DOHH2 (cell line): ENCODE measurements at regions not wholly inside any gene's neighbourhood (a gene's known extent, or its start where the extent isn't known, plus 50 kb on each side); places are given as distances from the start of the nearest gene placed in this dataset.

ENCODE experiments used
- H3F3A ChIP-seq: fragments of 200-600 bp; sonication (generic), shearing (Covaris generic); 2 replicates; pipeline ENCODE4 v1.6.0; 2016; ENCODE audit warnings: antibody characterized with exemption, mild to moderate bottlenecking; ENCODE audit not compliant: control insufficient read depth, insufficient read depth
- H3K27ac ChIP-seq: fragments of 200-600 bp; sonication (generic); 2 replicates; pipeline ENCODE4 v1.5.1; 2014; ENCODE audit warnings: low read depth, mild to moderate bottlenecking, low read length, moderate library complexity
- H3K27me3 ChIP-seq: fragments of 200-600 bp; sonication (generic); 2 replicates; pipeline ENCODE4 v1.6.1; 2014; ENCODE audit warnings: mild to moderate bottlenecking, low read length, mixed read lengths; ENCODE audit not compliant: control insufficient read depth
- H3K36me3 ChIP-seq: fragments of 200-600 bp; sonication (generic); 2 replicates; pipeline ENCODE4 v1.6.1; 2014; ENCODE audit warnings: mild to moderate bottlenecking, low read length, moderate library complexity, mixed read lengths; ENCODE audit not compliant: control insufficient read depth
- H3K4me1 ChIP-seq: fragments of 200-600 bp; sonication (generic); 2 replicates; pipeline ENCODE4 v1.6.1; 2014; ENCODE audit warnings: mild to moderate bottlenecking, low read length, mixed read lengths; ENCODE audit not compliant: control insufficient read depth
- H3K4me2 ChIP-seq: fragments of 200-600 bp; sonication (generic); 2 replicates; pipeline ENCODE4 v1.6.0; 2014; ENCODE audit warnings: mild to moderate bottlenecking, low read length, moderate library complexity
- H3K4me3 ChIP-seq: fragments of 200-600 bp; sonication (generic); 2 replicates; pipeline ENCODE4 v1.5.1; 2014; ENCODE audit warnings: mild to moderate bottlenecking, low read length, mixed read lengths
- H3K79me2 ChIP-seq: fragments of 200-600 bp; sonication (generic); 2 replicates; pipeline ENCODE4 v1.6.1; 2014; ENCODE audit warnings: mild to moderate bottlenecking, low read length, mixed read lengths; ENCODE audit not compliant: control insufficient read depth
- H3K9me2 ChIP-seq: fragments of 200-600 bp; sonication (generic); replicated peaks from 2 replicates; pipeline ENCODE4 v1.6.1; 2014; ENCODE audit warnings: mild to moderate bottlenecking, low read length, mixed read lengths; ENCODE audit not compliant: control insufficient read depth
- H3K9me3 ChIP-seq: fragments of 200-600 bp; sonication (generic); 2 replicates; pipeline ENCODE4 v1.6.1; 2014; ENCODE audit warnings: antibody characterized with exemption, low read length, mixed read lengths; ENCODE audit not compliant: control insufficient read depth, insufficient read depth
- H4K20me1 ChIP-seq: fragments of 200-600 bp; sonication (generic); 2 replicates; pipeline ENCODE4 v1.6.0; 2014; ENCODE audit warnings: low read depth, mild to moderate bottlenecking, antibody characterized with exemption, low read length, moderate library complexity; ENCODE audit not compliant: control insufficient read depth, insufficient read depth
- EZH2phosphoT487 ChIP-seq: fragments of 200-600 bp; sonication (generic); IDR thresholded peaks from 2 replicates; pipeline ENCODE4 v1.6.1; 2017; ENCODE audit warnings: borderline replicate concordance, mild to moderate bottlenecking, antibody characterized with exemption, low read length, moderate library complexity, mixed read lengths
- TF ChIP-seq, protein P1 (sequence below): fragments of 200-600 bp; sonication (generic); IDR thresholded peaks from one replicate; pipeline ENCODE4 v1.5.1; 2014; ENCODE audit warnings: antibody characterized with exemption, mild to moderate bottlenecking, low read depth, low read length; ENCODE audit not compliant: poor library complexity, severe bottlenecking

GRCh38 chr17:15122857-15123256, 142.3 kb downstream of the PMP22 start:
- no peak overlapping the region for H3K4me2 ChIP-seq

DNA sequence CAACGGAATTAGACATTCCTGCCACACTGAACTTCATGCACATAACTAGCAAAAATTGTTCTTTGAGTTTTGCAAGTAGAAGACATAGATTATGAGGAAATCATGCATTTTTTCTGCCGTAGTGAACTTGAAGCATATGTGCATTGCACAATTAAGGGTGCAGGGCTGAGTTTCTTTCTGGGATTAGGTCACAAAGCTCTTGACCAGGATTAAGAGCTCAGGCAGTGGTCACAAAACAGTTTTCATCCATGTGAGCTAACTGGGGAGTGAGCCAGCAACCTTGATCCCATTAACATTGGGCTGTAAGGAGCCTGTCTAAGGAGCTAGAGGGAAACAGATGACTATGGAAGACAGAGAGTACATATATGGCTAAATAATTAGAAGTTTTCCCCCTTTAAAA, 143.7 kb downstream of the PMP22 start:
- H3K4me1 ChIP-seq, result no peaks in the 10 kb centered on the region

More at GRCh38 chr17:15122857-15123256, 142.3 kb downstream of the PMP22 start:
- no peaks in the 10 kb centered on the region for H3K79me2 ChIP-seq
- TF ChIP-seq EZH2phosphoT487, result no peak
- TF ChIP-seq, protein P1, sequence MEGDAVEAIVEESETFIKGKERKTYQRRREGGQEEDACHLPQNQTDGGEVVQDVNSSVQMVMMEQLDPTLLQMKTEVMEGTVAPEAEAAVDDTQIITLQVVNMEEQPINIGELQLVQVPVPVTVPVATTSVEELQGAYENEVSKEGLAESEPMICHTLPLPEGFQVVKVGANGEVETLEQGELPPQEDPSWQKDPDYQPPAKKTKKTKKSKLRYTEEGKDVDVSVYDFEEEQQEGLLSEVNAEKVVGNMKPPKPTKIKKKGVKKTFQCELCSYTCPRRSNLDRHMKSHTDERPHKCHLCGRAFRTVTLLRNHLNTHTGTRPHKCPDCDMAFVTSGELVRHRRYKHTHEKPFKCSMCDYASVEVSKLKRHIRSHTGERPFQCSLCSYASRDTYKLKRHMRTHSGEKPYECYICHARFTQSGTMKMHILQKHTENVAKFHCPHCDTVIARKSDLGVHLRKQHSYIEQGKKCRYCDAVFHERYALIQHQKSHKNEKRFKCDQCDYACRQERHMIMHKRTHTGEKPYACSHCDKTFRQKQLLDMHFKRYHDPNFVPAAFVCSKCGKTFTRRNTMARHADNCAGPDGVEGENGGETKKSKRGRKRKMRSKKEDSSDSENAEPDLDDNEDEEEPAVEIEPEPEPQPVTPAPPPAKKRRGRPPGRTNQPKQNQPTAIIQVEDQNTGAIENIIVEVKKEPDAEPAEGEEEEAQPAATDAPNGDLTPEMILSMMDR, result no peak
- no peaks in the 10 kb centered on the region for H3K27me3 ChIP-seq
- no peaks in the 10 kb centered on the region for H3K4me1 ChIP-seq
- H3K4me3 ChIP-seq, result no peak overlapping the region
- H3K27ac ChIP-seq, result no peak overlapping the region
- no peaks in the 10 kb centered on the region for H3F3A ChIP-seq
- H3K9me3 ChIP-seq, result no peaks in the 10 kb centered on the region; the same call in 1 of the 2 replicates
- no peaks in the 10 kb centered on the region for H3K36me3 ChIP-seq
- no peaks in the 10 kb centered on the region for H3K9me2 ChIP-seq
- no peaks in the 10 kb centered on the region for H4K20me1 ChIP-seq

GRCh38 chr17:15119968-15120367, 145.2 kb downstream of the PMP22 start:
- H3K4me1 ChIP-seq, result no peaks in the 10 kb centered on the region

More for the DNA sequence above, 143.7 kb downstream of the PMP22 start:
- Histone ChIP-seq H3K9me3 (no peaks in the 10 kb centered on the region; the same call in 1 of the 2 replicates), H3K27me3 (no peaks in the 10 kb centered on the region), H3K4me3 (no peak overlapping the region), H3K79me2 (no peaks in the 10 kb centered on the region), H3F3A (no peaks in the 10 kb centered on the region), H3K36me3 (no peaks in the 10 kb centered on the region), H3K9me2 (no peaks in the 10 kb centered on the region), H3K4me2 (no peak overlapping the region), H3K27ac (no peak overlapping the region), H4K20me1 (no peaks in the 10 kb centered on the region)
- no peak for TF ChIP-seq EZH2phosphoT487
- TF ChIP-seq, protein P1, result no peak

More at GRCh38 chr17:15119968-15120367, 145.2 kb downstream of the PMP22 start:
- Histone ChIP-seq H3K79me2 (no peaks in the 10 kb centered on the region), H4K20me1 (no peaks in the 10 kb centered on the region), H3K9me3 (peaks cover 6% of the 10 kb centered on the region; the same call in 1 of the 2 replicates), H3K9me2 (no peaks in the 10 kb centered on the region), H3K27ac (no peak overlapping the region), H3K4me3 (no peak overlapping the region), H3K27me3 (no peaks in the 10 kb centered on the region), H3K4me2 (no peak overlapping the region), H3F3A (no peaks in the 10 kb centered on the region), H3K36me3 (no peaks in the 10 kb centered on the region)
- no peak for TF ChIP-seq EZH2phosphoT487
- TF ChIP-seq, protein P1, result no peak
